GM23338 (cell line): ENCODE measurements at regions not wholly inside any gene's neighbourhood (a gene's known extent, or its start where the extent isn't known, plus 50 kb on each side); places are given as distances from the start of the nearest gene placed in this dataset.
A peak's percentile ranks its signal among the peaks of the same experiment; 100 is the strongest.

Experiments
- ATAC-seq: fragments of 200-7000 bp; cut with Tn5 transposase; 3 replicates; pipeline ENCODE4 v1.9.1; 2020
- DNase-seq: peaks from one replicate; pipeline ENCODE4 v3.0.0-alpha.2; 2015; ENCODE audit warnings: low spot score
- H2AFZ ChIP-seq: fragments of 200-600 bp; sonication (generic); 2 replicates; pipeline ENCODE4 v1.8.0; 2016; ENCODE audit warnings: antibody characterized with exemption, mild to moderate bottlenecking, moderate library complexity
- H3F3A ChIP-seq: fragments of 200-600 bp; sonication (generic); replicated peaks from 2 replicates; pipeline ENCODE4 v1.8.0; 2017; ENCODE audit warnings: antibody characterized with exemption, mixed run types, low read depth
- H3K27ac ChIP-seq: fragments of 200-600 bp; sonication (generic); 2 replicates; pipeline ENCODE4 v1.6.1; 2016; ENCODE audit warnings: low read depth
- H3K27me3 ChIP-seq: fragments of 200-600 bp; sonication (generic); 2 replicates; pipeline ENCODE4 v1.8.0; 2016; ENCODE audit warnings: mild to moderate bottlenecking, mixed run types, moderate library complexity; ENCODE audit not compliant: insufficient read depth
- H3K36me3 ChIP-seq: fragments of 200-600 bp; sonication (generic); 2 replicates; pipeline ENCODE4 v1.8.0; 2016; ENCODE audit warnings: mild to moderate bottlenecking; ENCODE audit not compliant: insufficient read depth
- H3K4me1 ChIP-seq: fragments of 200-600 bp; sonication (generic); 2 replicates; pipeline ENCODE4 v1.8.0; 2016; ENCODE audit warnings: mild to moderate bottlenecking, moderate library complexity; ENCODE audit not compliant: insufficient read depth
- H3K4me2 ChIP-seq: fragments of 200-600 bp; sonication (generic); 2 replicates; pipeline ENCODE4 v1.7.1; 2017; ENCODE audit warnings: mixed run types
- H3K4me3 ChIP-seq: fragments of 200-600 bp; sonication (generic); 2 replicates; pipeline ENCODE4 v1.6.1; 2016; ENCODE audit warnings: mixed run types
- H3K79me2 ChIP-seq: fragments of 200-600 bp; sonication (generic); replicated peaks from 2 replicates; pipeline ENCODE4 v1.8.0; 2017; ENCODE audit warnings: mild to moderate bottlenecking; ENCODE audit not compliant: insufficient read depth
- H3K9me2 ChIP-seq: fragments of 200-600 bp; sonication (generic); 2 replicates; pipeline ENCODE4 v1.8.0; 2017; ENCODE audit not compliant: insufficient read depth
- H4K20me1 ChIP-seq: fragments of 200-600 bp; sonication (generic); replicated peaks from 2 replicates; pipeline ENCODE4 v1.8.0; 2017; ENCODE audit warnings: mild to moderate bottlenecking; ENCODE audit not compliant: insufficient read depth
- H3K27ac Mint-ChIP-seq: 2 replicates; pipeline ENCODE4 v1.8.0; 2020; ENCODE audit warnings: inconsistent platforms, mild to moderate bottlenecking, moderate library complexity, mixed read lengths
- H3K27me3 Mint-ChIP-seq: 3 replicates; pipeline ENCODE4 v1.8.0; 2022; ENCODE audit warnings: low read depth, mild to moderate bottlenecking, moderate library complexity, mixed read lengths, inconsistent platforms; ENCODE audit not compliant: insufficient read depth, poor library complexity
- H3K36me3 Mint-ChIP-seq: 3 replicates; pipeline ENCODE4 v1.8.0; 2021; ENCODE audit warnings: low read depth, mild to moderate bottlenecking, inconsistent platforms, moderate library complexity, mixed read lengths
- H3K4me1 Mint-ChIP-seq: 3 replicates; pipeline ENCODE4 v1.8.0; 2020; ENCODE audit warnings: mild to moderate bottlenecking, inconsistent platforms, mixed read lengths
- H3K4me3 Mint-ChIP-seq: 3 replicates; pipeline ENCODE4 v1.8.0; 2021; ENCODE audit warnings: moderate library complexity, mild to moderate bottlenecking, inconsistent platforms, mixed read lengths
- H3K9me3 Mint-ChIP-seq: 3 replicates; pipeline ENCODE4 v1.8.0; 2020; ENCODE audit warnings: moderate library complexity, mild to moderate bottlenecking, inconsistent platforms, mixed read lengths
- CREB1 ChIP-seq: fragments of 250-450 bp; sonication (Bioruptor Pico); IDR thresholded peaks from 2 replicates; pipeline ENCODE4 v1.5.0; 2020; ENCODE audit warnings: low read depth, mild to moderate bottlenecking, moderate library complexity
- CTCF ChIP-seq, 2 experiments: fragments of 200-600 bp in 1 of 2; sonication (generic) in 1 of 2; conservative IDR thresholded peaks; 2 replicates each; pipeline versions ENCODE4 v1.5.1 to v1.6.1; 2016 to 2017; ENCODE audit warnings: antibody characterized with exemption in 2 of 2, low read depth in 2 of 2, mild to moderate bottlenecking in 2 of 2, moderate library complexity in 1 of 2
- ETS1 ChIP-seq: IDR thresholded peaks from 2 replicates; pipeline ENCODE4 v1.6.1; 2016; ENCODE audit warnings: antibody characterized with exemption
- EZH2 ChIP-seq: fragments of 200-600 bp; sonication (generic); IDR thresholded peaks from one replicate; pipeline ENCODE4 v1.8.0; 2017; ENCODE audit warnings: antibody characterized with exemption, mild to moderate bottlenecking, low read depth; ENCODE audit not compliant: unreplicated experiment
- JUNB ChIP-seq: IDR thresholded peaks from one replicate; pipeline ENCODE4 v1.6.1; 2016; ENCODE audit warnings: antibody characterized with exemption; ENCODE audit not compliant: unreplicated experiment
- POLR2AphosphoS5 ChIP-seq: IDR thresholded peaks from 2 replicates; pipeline ENCODE4 v1.6.1; 2016; ENCODE audit warnings: antibody characterized with exemption, low read depth
- REST ChIP-seq: IDR thresholded peaks from one replicate; pipeline ENCODE4 v1.6.1; 2018; ENCODE audit warnings: antibody characterized with exemption; ENCODE audit not compliant: unreplicated experiment
- STAT1 ChIP-seq: IDR thresholded peaks from one replicate; pipeline ENCODE4 v1.6.1; 2016; ENCODE audit warnings: antibody characterized with exemption; ENCODE audit not compliant: unreplicated experiment
- TF ChIP-seq, protein P1 (sequence below): fragments of 250-450 bp; sonication (Bioruptor Pico); IDR thresholded peaks from 2 replicates; pipeline ENCODE4 v1.5.0; 2020; ENCODE audit warnings: mild to moderate bottlenecking, moderate library complexity

DNA sequence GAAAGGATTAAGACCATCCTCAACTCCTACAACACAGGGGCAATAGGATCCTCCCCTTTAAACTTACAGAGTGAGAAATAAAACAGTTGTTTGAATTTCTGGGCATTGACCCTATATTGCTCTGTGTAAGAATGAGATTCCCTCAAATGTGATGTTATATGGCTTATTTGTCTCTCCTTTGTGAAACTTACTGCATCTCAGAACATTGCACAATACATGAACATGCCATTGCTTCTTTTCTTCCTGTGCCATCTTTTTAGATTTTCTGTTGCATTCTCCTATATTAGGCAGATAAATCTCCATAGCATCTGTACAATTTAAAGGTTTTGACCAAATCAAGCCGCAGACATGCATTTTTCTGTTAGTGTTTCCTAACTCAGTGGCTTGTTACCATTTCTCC lies 941.9 kb upstream of the FANCL start:
- no peak overlapping the region for H3K27ac Mint-ChIP-seq
- H3K9me2 ChIP-seq, result no peaks in the 10 kb centered on the region
- ATAC-seq, result no peak
- TF ChIP-seq ETS1 (no peak), REST (no peak), STAT1 (no peak), EZH2 (no peak), POLR2AphosphoS5 (no peak), JUNB (no peak)
- H2AFZ ChIP-seq, result no peak overlapping the region
- no peak overlapping the region for H3K4me3 Mint-ChIP-seq
- H3K36me3 ChIP-seq, result no peaks in the 10 kb centered on the region
- H3K27ac ChIP-seq, result no peak overlapping the region
- H3F3A ChIP-seq, result no peaks in the 10 kb centered on the region
- peaks cover 6% of the 10 kb centered on the region; the same call in 1 of the 2 replicates for H3K4me1 ChIP-seq
- no peaks in the 10 kb centered on the region for H3K36me3 Mint-ChIP-seq
- no peak for DNase-seq
- no peaks in the 10 kb centered on the region for H3K27me3 ChIP-seq
- no peak overlapping the region for H3K4me2 ChIP-seq
- no peaks in the 10 kb centered on the region for H3K79me2 ChIP-seq
- no peaks in the 10 kb centered on the region; the same call in 2 of the 3 replicates for H3K9me3 Mint-ChIP-seq
- H4K20me1 ChIP-seq, result no peaks in the 10 kb centered on the region
- H3K27me3 Mint-ChIP-seq, result peaks cover 11% of the 10 kb centered on the region
- H3K4me1 Mint-ChIP-seq, result peaks cover 18% of the 10 kb centered on the region
- no peak overlapping the region for H3K4me3 ChIP-seq

DNA sequence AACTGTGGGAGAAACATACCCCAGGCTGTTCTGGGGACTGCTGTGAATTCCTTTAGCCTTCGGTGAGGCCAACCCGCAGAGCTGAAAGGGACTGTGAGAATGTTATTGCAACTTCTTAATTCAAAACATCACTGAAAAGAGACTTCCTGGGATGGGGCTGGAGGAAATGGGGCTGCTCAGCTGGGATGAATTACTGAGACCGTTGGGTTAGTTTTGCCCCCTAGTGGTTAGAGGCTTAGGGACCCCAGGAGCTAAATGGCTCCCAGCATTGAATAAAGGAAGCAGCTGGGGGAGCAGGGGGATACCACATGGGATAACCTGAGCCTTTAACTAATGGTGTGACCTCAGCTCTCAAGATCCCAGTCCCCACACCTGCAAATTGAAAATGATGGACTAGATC lies 941.1 kb upstream of the FANCL start:
- Mint-ChIP-seq H3K27ac (no peak overlapping the region), H3K4me1 (peaks cover 18% of the 10 kb centered on the region), H3K9me3 (no peaks in the 10 kb centered on the region; the same call in 2 of the 3 replicates), H3K4me3 (no peak overlapping the region), H3K27me3 (peaks cover 11% of the 10 kb centered on the region), H3K36me3 (no peaks in the 10 kb centered on the region)
- no peak overlapping the region for H3K4me2 ChIP-seq
- DNase-seq (peak; percentile 91), ATAC-seq (peak; percentile 99)
- H4K20me1 ChIP-seq, result no peaks in the 10 kb centered on the region
- H3K4me1 ChIP-seq, result peaks cover 6% of the 10 kb centered on the region; the same call in 1 of the 2 replicates
- TF ChIP-seq CTCF (conservative IDR thresholded peaks at IDR 0.05; ENCODE audit: low read depth in 2 of 2) (peak; percentile 79 to 87), CREB1 (CRISPR knock-in tag) (no peak)
- TF ChIP-seq, protein P1, sequence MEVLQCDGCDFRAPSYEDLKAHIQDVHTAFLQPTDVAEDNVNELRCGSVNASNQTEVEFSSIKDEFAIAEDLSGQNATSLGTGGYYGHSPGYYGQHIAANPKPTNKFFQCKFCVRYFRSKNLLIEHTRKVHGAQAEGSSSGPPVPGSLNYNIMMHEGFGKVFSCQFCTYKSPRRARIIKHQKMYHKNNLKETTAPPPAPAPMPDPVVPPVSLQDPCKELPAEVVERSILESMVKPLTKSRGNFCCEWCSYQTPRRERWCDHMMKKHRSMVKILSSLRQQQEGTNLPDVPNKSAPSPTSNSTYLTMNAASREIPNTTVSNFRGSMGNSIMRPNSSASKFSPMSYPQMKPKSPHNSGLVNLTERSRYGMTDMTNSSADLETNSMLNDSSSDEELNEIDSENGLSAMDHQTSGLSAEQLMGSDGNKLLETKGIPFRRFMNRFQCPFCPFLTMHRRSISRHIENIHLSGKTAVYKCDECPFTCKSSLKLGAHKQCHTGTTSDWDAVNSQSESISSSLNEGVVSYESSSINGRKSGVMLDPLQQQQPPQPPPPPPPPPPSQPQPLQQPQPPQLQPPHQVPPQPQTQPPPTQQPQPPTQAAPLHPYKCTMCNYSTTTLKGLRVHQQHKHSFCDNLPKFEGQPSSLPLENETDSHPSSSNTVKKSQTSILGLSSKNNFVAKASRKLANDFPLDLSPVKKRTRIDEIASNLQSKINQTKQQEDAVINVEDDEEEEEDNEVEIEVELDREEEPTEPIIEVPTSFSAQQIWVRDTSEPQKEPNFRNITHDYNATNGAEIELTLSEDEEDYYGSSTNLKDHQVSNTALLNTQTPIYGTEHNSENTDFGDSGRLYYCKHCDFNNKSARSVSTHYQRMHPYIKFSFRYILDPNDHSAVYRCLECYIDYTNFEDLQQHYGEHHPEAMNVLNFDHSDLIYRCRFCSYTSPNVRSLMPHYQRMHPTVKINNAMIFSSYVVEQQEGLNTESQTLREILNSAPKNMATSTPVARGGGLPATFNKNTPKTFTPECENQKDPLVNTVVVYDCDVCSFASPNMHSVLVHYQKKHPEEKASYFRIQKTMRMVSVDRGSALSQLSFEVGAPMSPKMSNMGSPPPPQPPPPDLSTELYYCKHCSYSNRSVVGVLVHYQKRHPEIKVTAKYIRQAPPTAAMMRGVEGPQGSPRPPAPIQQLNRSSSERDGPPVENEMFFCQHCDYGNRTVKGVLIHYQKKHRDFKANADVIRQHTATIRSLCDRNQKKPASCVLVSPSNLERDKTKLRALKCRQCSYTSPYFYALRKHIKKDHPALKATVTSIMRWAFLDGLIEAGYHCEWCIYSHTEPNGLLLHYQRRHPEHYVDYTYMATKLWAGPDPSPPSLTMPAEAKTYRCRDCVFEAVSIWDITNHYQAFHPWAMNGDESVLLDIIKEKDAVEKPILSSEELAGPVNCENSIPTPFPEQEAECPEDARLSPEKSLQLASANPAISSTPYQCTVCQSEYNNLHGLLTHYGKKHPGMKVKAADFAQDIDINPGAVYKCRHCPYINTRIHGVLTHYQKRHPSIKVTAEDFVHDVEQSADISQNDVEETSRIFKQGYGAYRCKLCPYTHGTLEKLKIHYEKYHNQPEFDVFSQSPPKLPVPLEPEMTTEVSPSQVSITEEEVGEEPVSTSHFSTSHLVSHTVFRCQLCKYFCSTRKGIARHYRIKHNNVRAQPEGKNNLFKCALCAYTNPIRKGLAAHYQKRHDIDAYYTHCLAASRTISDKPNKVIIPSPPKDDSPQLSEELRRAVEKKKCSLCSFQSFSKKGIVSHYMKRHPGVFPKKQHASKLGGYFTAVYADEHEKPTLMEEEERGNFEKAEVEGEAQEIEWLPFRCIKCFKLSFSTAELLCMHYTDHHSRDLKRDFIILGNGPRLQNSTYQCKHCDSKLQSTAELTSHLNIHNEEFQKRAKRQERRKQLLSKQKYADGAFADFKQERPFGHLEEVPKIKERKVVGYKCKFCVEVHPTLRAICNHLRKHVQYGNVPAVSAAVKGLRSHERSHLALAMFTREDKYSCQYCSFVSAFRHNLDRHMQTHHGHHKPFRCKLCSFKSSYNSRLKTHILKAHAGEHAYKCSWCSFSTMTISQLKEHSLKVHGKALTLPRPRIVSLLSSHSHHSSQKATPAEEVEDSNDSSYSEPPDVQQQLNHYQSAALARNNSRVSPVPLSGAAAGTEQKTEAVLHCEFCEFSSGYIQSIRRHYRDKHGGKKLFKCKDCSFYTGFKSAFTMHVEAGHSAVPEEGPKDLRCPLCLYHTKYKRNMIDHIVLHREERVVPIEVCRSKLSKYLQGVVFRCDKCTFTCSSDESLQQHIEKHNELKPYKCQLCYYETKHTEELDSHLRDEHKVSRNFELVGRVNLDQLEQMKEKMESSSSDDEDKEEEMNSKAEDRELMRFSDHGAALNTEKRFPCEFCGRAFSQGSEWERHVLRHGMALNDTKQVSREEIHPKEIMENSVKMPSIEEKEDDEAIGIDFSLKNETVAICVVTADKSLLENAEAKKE (CRISPR knock-in tag), result no peak
- H3K27me3 ChIP-seq, result no peaks in the 10 kb centered on the region
- H3K4me3 ChIP-seq, result no peak overlapping the region
- no peaks in the 10 kb centered on the region for H3F3A ChIP-seq
- H3K36me3 ChIP-seq, result no peaks in the 10 kb centered on the region
- 0 out of 2 replicates have a peak overlapping the region, but pooled peaks have one; percentile 30 for H2AFZ ChIP-seq
- H3K79me2 ChIP-seq, result no peaks in the 10 kb centered on the region
- H3K9me2 ChIP-seq, result no peaks in the 10 kb centered on the region
- no peak overlapping the region for H3K27ac ChIP-seq
